ENCODE measurements at regions not wholly inside any gene's neighbourhood (a gene's known extent, or its start where the extent isn't known, plus 50 kb on each side); places are given as distances from the start of the nearest gene placed in this dataset.
A peak's percentile ranks its signal among the peaks of the same experiment; 100 is the strongest.
"Not testable (repeated sequence)": the region's sequence is repeated elsewhere in the genome, so short reads cannot be mapped to it uniquely, and the experiment has no call there.

- no peak for DNase-seq (ENCODE audit: low read depth)
Measured at GRCh38 chr2:236998236-236998635, 87.5 kb upstream of the COPS8 start.

GRCh38 chr2:236998758-236999157 lies 86.9 kb upstream of the COPS8 start:
- DNase-seq (ENCODE audit: low read depth), result no peak

- DNase-seq (ENCODE audit: low read depth), result no peak
Measured at GRCh38 chr2:237000481-237000880, 85.2 kb upstream of the COPS8 start.

GRCh38 chr2:237005341-237005740 lies 80.3 kb upstream of the COPS8 start:
- not testable (repeated sequence) for DNase-seq (ENCODE audit: low read depth)

- DNase-seq (ENCODE audit: low read depth), result no peak
Measured at GRCh38 chr2:237011206-237011795, 74.4 kb upstream of the COPS8 start.

DNA sequence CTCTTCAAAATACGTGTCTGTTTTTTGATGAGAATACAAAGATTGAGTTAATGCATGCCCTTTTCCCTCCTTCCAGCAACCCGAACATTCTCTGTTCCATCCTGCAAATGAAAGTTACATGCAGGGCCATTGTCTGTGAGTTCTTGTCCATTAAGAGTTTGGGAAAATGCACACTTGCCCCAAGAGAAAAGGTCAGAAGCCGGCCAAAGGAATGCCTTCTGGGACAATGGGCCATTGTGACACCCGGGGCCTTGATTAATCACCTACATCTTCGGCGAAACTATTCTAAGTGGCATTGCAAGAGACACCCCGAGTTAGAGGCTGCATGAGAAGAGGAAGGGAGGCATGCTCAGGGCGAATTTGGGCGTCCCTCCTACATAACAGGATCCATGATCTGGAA lies 73.7 kb upstream of the COPS8 start:
- no peak for DNase-seq (ENCODE audit: low read depth)

- DNase-seq (ENCODE audit: low read depth), result no peak
Measured at GRCh38 chr2:237012577-237013267, 73.0 kb upstream of the COPS8 start.

GRCh38 chr2:237016121-237016915 lies 69.4 kb upstream of the COPS8 start:
- no peak for DNase-seq (ENCODE audit: low read depth)

- DNase-seq (ENCODE audit: low read depth), result no peak
Measured at GRCh38 chr2:237020090-237020489, 65.6 kb upstream of the COPS8 start.

DNA sequence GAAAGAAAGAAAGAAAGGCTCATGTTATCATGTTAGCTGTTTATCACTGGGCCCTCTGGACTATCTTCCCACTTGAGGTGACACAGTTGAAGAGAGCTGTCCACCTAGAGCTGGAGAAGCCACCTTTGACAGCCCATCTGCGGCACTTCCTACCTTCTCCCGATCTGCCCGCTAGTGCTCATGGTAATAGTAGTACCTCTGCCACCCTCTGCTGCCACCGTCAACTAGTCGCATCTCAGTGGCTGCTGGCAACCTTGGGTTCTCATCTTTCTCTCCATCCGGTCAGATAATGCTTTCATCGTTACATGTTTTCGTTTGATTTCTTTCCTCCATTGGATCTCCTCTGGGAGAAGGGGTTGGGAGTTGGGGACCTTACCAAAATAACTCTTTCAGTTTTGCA lies 63.2 kb upstream of the COPS8 start:
- DNase-seq (ENCODE audit: low read depth), result no peak

DNA sequence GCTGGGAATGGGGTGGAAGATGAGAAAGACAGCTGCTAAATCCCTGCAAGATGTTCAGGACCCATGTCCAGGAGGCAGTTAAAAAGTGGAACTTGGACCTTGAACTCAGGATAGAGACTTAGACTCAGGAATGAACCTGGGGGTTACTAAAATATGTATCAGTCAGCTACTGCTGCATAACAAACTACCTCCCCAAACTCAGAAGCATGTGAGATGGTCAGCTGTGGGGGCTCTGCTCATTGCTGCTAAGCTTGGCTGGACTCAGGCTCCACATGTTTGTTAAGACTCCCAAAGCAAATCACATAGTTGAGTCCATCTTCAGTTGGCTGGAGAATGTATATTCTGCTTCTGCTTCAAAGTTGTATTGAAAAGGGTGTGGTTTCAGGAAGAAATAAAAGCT lies 61.4 kb upstream of the COPS8 start:
- no peak for DNase-seq (ENCODE audit: low read depth)

DNA sequence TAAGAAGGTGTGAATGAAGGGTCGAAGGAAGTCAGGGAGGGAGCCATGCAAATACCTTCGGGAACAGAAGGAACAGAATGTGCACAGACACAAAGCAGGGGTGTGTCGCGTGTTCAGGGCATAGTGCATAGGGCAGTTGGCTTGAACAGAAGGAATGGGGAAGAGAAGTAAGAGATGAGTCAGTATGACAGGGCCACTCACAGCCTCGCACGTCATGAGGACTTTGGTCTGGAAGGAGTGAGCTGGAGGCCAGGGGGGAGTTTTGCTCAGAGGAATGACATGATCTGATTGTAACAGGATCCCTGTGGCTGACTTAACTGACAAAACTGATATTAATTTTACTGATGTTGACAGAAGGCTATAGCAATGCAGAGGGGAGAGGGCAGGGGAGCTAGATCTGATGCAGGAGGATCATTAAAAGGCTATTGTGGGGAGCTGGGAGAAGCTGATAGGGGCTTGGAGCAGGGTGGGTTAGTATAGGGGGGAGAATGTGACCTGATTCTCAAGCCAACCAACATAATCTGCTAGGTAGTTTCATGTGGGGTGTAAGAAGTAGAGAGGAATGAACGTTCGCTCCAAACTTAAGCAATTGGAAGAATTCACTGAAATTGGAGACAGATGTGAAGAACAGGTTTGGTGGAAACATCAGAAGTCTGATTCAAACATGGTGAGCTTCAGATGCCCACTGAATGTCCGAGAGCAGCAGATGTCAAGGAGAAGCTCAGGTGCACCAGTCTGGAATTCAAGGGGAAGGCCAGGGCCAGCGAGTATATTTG lies 60.4 kb upstream of the COPS8 start:
- DNase-seq (ENCODE audit: low read depth), result no peak

DNA sequence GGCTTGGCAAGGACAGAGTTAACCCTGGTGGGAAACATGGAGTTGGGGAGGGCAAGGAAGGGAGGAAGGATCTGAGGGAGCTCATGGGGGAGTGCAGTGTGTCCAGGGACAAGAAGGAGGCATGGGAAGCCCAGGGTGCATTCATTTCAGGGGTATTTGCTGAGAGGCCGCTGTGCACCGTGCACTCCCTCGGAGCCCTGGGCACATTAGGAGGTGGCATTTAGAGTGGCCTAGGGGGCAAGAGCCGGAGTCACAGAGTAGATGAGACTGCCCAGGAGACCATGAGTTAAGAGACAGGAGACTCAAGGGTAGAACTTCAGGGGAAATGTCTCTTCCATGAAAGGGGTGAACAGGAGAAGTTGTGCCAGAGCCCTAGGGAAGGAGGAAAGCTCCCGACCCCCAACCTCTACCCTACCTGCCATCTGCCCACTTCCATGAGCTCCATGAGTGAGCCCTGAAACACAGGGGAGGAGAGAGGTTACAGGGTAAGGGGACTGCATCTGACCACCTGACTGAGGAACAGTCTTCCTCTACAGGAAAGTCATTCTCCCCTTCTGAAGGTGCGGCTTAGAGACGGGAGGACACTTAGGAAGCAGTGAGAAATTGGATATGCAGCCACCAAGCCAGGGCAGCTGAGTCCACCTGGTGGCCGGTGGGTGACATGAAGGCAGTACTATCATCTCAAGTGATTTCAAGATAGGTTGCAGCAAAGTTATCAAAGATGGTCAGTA lies 58.5 kb upstream of the COPS8 start:
- DNase-seq (ENCODE audit: low read depth), result peak; percentile 16

GRCh38 chr2:237027712-237028029 lies 58.0 kb upstream of the COPS8 start:
- DNase-seq (ENCODE audit: low read depth), result no peak

GRCh38 chr2:237030382-237030781 lies 55.3 kb upstream of the COPS8 start:
- DNase-seq (ENCODE audit: low read depth), result no peak

GRCh38 chr2:237033536-237034060 lies 52.1 kb upstream of the COPS8 start:
- DNase-seq (ENCODE audit: low read depth), result no peak

DNA sequence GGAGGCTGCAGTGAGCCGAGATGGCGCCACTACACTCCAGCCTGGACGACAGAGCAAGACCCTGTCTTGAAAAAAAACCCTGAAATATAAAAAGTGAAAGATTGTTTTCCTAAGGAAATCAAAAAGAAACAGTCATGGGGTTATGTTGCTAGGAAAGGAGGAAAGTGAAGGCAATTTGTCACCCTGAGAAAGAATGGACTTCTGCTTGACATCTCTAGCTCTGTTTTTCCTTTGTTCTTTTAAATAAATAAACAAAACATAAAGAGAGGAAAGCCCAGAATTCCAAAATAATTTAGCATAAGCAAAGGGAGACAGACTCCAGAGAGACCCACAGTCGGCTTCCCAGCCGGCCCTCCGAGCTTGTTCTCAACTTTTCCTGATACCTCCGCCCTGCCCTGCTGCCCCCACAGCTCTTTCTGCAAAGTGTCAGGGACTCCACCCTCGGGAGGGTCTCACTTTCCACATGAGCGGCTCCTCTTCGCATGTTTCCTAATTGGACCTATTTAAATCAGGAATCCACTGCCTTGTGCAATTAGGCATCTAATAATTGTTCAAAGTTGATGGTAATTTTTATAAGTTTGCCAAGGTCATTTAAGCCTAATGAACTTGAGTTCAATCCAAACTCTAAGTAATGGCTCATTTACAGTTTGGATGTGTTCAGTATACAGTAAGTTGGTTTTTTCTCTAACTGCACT lies 49.8 kb upstream of the COPS8 start:
- no peak for DNase-seq (ENCODE audit: low read depth)

Measured in activated T-cell treated with anti-CD3 and anti-CD28 coated beads for 24 hours (primary cell).